Keratinocyte (primary cell): ENCODE measurements at regions not wholly inside any gene's neighbourhood (a gene's known extent, or its start where the extent isn't known, plus 50 kb on each side); places are given as distances from the start of the nearest gene placed in this dataset.

Source experiments
- DNase-seq: peaks from one replicate; pipeline ENCODE4 v3.0.0-alpha.2; 2011; ENCODE audit warnings: low read depth, missing footprints, low spot score
- FAIRE-seq: peaks from 2 replicates; lab custom pipeline; 2011; peaks lifted over from hg19 to GRCh38; lab: Jason Lieb, UNC
- H2AFZ ChIP-seq: 2 replicates; pipeline ENCODE4 v1.6.0; 2012; ENCODE audit warnings: low read length, control low read depth, inconsistent platforms; ENCODE audit not compliant: control insufficient read depth
- H3K27ac ChIP-seq: 2 replicates; pipeline ENCODE4 v1.5.1; 2011; ENCODE audit warnings: low read length; ENCODE audit not compliant: control insufficient read depth, insufficient read depth
- H3K27me3 ChIP-seq: 3 replicates; pipeline ENCODE4 v1.6.0; 2011; ENCODE audit warnings: low read length; ENCODE audit not compliant: control insufficient read depth, insufficient read depth; ENCODE audit errors: extremely low read depth
- H3K36me3 ChIP-seq, 2 experiments: 2 replicates in 1 of 2; 3 replicates in 1 of 2; pipeline ENCODE4 v1.5.1; 2011; ENCODE audit warnings: low read length in 2 of 2, mild to moderate bottlenecking in 1 of 2; ENCODE audit not compliant: control insufficient read depth in 2 of 2, insufficient read depth in 2 of 2; ENCODE audit errors: extremely low read depth in 1 of 2
- H3K4me1 ChIP-seq: 3 replicates; pipeline ENCODE4 v1.5.1; 2011; ENCODE audit warnings: low read length; ENCODE audit not compliant: control insufficient read depth, insufficient read depth; ENCODE audit errors: extremely low read depth
- H3K4me2 ChIP-seq: 3 replicates; pipeline ENCODE4 v1.6.0; 2011; ENCODE audit warnings: low read depth, low read length; ENCODE audit not compliant: control insufficient read depth, insufficient read depth; ENCODE audit errors: extremely low read depth
- H3K4me3 ChIP-seq, 3 experiments: fragments of 200-600 bp in 1 of 3; sonication (generic) in 1 of 3; 2 replicates in 2 of 3; 3 replicates in 1 of 3; pipeline ENCODE4 v1.5.1; 2011 to 2016; ENCODE audit warnings: low read length in 3 of 3, mild to moderate bottlenecking in 3 of 3, control low read depth in 2 of 3, inconsistent platforms in 1 of 3, low read depth in 1 of 3, mixed read lengths in 1 of 3, mixed run types in 1 of 3, moderate library complexity in 1 of 3; ENCODE audit not compliant: control insufficient read depth in 2 of 3, insufficient read depth in 2 of 3; ENCODE audit errors: extremely low read depth in 1 of 3
- H3K79me2 ChIP-seq: 2 replicates; pipeline ENCODE4 v1.6.0; 2012; ENCODE audit warnings: low read length; ENCODE audit not compliant: control insufficient read depth, insufficient read depth
- H3K9ac ChIP-seq: 3 replicates; pipeline ENCODE4 v1.6.0; 2011; ENCODE audit warnings: low read length; ENCODE audit not compliant: control insufficient read depth, insufficient read depth; ENCODE audit errors: extremely low read depth
- H3K9me1 ChIP-seq: 3 replicates; pipeline ENCODE4 v1.6.0; 2011; ENCODE audit warnings: low read length; ENCODE audit not compliant: control insufficient read depth, insufficient read depth; ENCODE audit errors: extremely low read depth
- H3K9me3 ChIP-seq: 2 replicates; pipeline ENCODE4 v1.5.1; 2012; ENCODE audit warnings: low read depth, low read length; ENCODE audit not compliant: control insufficient read depth
- H4K20me1 ChIP-seq: 3 replicates; pipeline ENCODE4 v1.6.0; 2011; ENCODE audit warnings: low read length; ENCODE audit not compliant: control insufficient read depth, insufficient read depth; ENCODE audit errors: extremely low read depth
- EZH2 ChIP-seq: IDR thresholded peaks from one replicate; pipeline ENCODE4 v1.6.1; 2012; ENCODE audit warnings: inconsistent platforms, mild to moderate bottlenecking, low read length, moderate library complexity
- dilution Hi-C: fragments of 300-500 bp; cut with MboI; formaldehyde crosslinking; loops from one replicate; pipeline ENCODE4 v1.7.0; 2020; ENCODE audit warnings: low sequenced_read_pairs; ENCODE audit not compliant: extremely low pct_ligation_motif_present
- TF ChIP-seq, protein P1 (sequence below), 3 experiments: IDR thresholded peaks in 1 of 3; conservative IDR thresholded peaks in 1 of 3; optimal IDR thresholded peaks in 1 of 3; 2 replicates in 2 of 3; 3 replicates in 1 of 3; pipeline versions ENCODE3 to v1.5.1; 2011; ENCODE audit warnings: low read length in 3 of 3, mild to moderate bottlenecking in 3 of 3, moderate library complexity in 2 of 3, control low read depth in 1 of 3, inconsistent platforms in 1 of 3; ENCODE audit not compliant: insufficient read depth in 2 of 3; ENCODE audit errors: extremely low read depth in 1 of 3

DNA sequence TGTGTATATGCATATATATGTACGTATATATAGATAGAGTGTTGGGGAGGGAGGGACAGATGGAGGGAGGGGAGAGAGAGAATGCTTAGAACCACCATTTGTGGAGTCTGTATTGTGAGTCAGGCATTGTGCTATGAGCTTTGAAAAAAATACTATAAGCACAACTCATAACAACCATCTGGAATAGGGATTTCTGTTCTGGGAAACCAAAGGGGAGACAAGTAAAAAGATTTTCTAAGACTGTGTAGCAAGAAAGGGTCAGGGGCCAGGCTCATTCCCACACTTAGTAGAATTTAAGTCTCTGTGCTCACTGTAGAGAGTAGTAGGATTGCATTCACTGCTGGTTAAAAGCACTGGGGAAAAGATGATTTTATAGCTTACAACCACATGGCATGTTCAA, 202.3 kb upstream of the SGCD start:
- no peak overlapping the region for H3K27ac ChIP-seq
- no peaks in the 10 kb centered on the region for H4K20me1 ChIP-seq
- H3K9me3 ChIP-seq = no peaks in the 10 kb centered on the region
- H3K4me2 ChIP-seq = no peak overlapping the region
- H2AFZ ChIP-seq = no peak overlapping the region
- dilution Hi-C loops = no loop called here
- no peaks in the 10 kb centered on the region for H3K4me1 ChIP-seq
- no peak overlapping the region for H3K4me3 ChIP-seq
- no peak overlapping the region for H3K9ac ChIP-seq
- no peaks in the 10 kb centered on the region for H3K27me3 ChIP-seq
- no peak for FAIRE-seq
- H3K79me2 ChIP-seq = no peaks in the 10 kb centered on the region
- TF ChIP-seq EZH2 = no peak
- TF ChIP-seq, protein P1, sequence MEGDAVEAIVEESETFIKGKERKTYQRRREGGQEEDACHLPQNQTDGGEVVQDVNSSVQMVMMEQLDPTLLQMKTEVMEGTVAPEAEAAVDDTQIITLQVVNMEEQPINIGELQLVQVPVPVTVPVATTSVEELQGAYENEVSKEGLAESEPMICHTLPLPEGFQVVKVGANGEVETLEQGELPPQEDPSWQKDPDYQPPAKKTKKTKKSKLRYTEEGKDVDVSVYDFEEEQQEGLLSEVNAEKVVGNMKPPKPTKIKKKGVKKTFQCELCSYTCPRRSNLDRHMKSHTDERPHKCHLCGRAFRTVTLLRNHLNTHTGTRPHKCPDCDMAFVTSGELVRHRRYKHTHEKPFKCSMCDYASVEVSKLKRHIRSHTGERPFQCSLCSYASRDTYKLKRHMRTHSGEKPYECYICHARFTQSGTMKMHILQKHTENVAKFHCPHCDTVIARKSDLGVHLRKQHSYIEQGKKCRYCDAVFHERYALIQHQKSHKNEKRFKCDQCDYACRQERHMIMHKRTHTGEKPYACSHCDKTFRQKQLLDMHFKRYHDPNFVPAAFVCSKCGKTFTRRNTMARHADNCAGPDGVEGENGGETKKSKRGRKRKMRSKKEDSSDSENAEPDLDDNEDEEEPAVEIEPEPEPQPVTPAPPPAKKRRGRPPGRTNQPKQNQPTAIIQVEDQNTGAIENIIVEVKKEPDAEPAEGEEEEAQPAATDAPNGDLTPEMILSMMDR (optimal IDR thresholded peaks at IDR 0.05 in 1 of 3, IDR thresholded peaks at IDR 0.05 in 1 of 3, conservative IDR thresholded peaks at IDR 0.05 in 1 of 3; ENCODE audit: extremely low read depth in 1 of 3, insufficient read depth in 2 of 3, low read length in 3 of 3) = no peak
- DNase-seq = no peak
- no peaks in the 10 kb centered on the region for H3K36me3 ChIP-seq
- no peaks in the 10 kb centered on the region for H3K9me1 ChIP-seq

- DNase-seq (no peak), FAIRE-seq (no peak)
- Histone ChIP-seq H3K79me2 (no peaks in the 10 kb centered on the region), H3K4me2 (no peak overlapping the region), H3K27me3 (no peaks in the 10 kb centered on the region), H3K4me3 (no peak overlapping the region), H3K36me3 (no peaks in the 10 kb centered on the region), H3K9me1 (no peaks in the 10 kb centered on the region), H4K20me1 (no peaks in the 10 kb centered on the region), H3K9me3 (no peaks in the 10 kb centered on the region), H3K4me1 (no peaks in the 10 kb centered on the region), H2AFZ (no peak overlapping the region), H3K9ac (no peak overlapping the region), H3K27ac (no peak overlapping the region)
- TF ChIP-seq, protein P1 (optimal IDR thresholded peaks at IDR 0.05 in 1 of 3, IDR thresholded peaks at IDR 0.05 in 1 of 3, conservative IDR thresholded peaks at IDR 0.05 in 1 of 3; ENCODE audit: extremely low read depth in 1 of 3, insufficient read depth in 2 of 3, low read length in 3 of 3) = no peak
- TF ChIP-seq EZH2 = no peak
- dilution Hi-C loops = no loop called here
Measured at GRCh38 chr5:156125118-156125517, 201.8 kb upstream of the SGCD start.
